ENCODE measurements at regions not wholly inside any gene's neighbourhood (a gene's known extent, or its start where the extent isn't known, plus 50 kb on each side); places are given as distances from the start of the nearest gene placed in this dataset.
"Not testable (repeated sequence)": the region's sequence is repeated elsewhere in the genome, so short reads cannot be mapped to it uniquely, and the experiment has no call there.

DNA sequence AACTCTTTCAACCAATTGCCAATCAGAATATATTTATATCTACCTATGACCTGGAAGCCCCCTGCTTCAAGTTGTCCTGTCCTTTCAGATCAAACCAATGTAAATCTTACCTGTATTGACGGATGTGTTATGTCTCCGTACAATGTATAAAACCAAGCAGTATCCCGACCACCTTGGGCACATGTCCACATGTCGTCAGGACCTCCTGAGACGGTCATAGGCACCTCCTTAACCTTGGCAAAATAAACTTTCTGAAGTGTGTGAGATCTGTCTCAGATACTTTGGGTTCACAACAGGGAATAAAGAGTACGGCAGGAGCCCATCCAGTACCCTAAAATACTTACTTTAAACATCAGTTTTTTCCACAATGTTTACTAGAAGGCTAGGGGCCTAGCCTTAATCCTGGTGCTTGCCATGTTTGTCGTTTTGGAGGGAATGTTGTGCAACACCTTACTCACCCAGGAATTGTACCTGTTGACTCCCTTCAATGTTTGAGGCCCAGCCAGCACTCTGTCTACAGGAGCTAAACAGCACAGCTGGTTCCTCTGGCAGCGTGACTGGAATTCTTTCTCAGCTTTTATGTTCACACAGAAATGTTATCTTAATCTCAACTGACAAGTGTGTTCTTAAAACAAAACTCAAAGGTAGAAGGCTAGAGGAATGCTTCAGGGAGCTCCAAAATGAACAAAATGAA lies 90.8 kb upstream of the USP25 start:
- Histone ChIP-seq H3K4me1 (peaks cover 8% of the 10 kb centered on the region), H3K36me3 (no peaks in the 10 kb centered on the region), H3K27me3 (no peaks in the 10 kb centered on the region), H3K9me3 (no peaks in the 10 kb centered on the region), H3K27ac (no peak overlapping the region), H3K4me3 (no peak overlapping the region)
- TF ChIP-seq CTCF (IDR thresholded peaks at IDR 0.05) = no peak
- TF ChIP-seq POLR2A (IDR thresholded peaks at IDR 0.05) = no peak
- peak in 1 of 2 donors; percentile 62 for TF ChIP-seq POLR2AphosphoS5 (IDR thresholded peaks at IDR 0.05; ENCODE audit: insufficient read depth in 1 of 2, low read depth in 1 of 2)
- intact Hi-C loops (cut with DNase I) = no loop called here
- no peak for DNase-seq (ENCODE audit: extremely low spot score in 2 of 2)

DNA sequence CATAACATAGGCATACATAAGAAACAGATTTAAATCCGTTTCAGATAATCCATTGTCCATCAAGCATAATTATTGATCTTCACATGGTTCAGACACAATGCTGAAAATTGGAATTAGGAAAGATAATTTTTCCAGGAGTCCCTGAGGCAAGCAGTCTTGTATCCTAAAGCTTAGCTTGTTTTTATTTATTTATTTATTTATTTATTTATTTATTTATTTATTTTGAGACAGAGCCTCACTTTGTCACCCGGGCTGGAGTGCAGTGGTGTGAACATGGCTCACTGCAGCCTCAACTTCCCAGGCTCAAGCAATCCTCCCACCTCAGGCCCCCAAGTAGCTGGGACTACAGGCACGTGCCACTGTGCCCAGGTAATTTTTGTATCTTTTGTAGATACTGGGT lies 89.7 kb upstream of the USP25 start:
- intact Hi-C loops (cut with DNase I); H3K9me3 ChIP-seq; H3K4me1 ChIP-seq; H3K36me3 ChIP-seq; H3K27ac ChIP-seq; H3K27me3 ChIP-seq; DNase-seq (ENCODE audit: extremely low spot score in 2 of 2); H3K4me3 ChIP-seq: not testable (repeated sequence)

DNA sequence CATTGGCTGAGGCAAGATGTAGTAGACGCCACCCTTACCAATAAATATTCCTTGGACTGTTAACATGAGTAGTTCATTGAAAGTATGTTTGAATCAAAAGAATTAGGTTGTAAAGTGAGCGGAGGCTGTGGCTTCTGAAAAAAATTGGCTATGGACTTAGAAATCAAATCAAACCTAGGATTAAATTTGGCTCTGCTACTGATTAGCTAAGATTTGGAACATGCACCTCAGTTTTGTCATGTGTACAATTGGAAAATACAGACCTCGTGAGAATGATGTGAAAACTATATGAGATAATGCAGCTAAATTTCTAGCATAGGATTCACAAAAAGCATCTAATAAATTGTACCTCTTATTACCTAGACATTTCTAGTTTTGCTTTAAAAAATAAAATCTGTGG lies 85.3 kb upstream of the USP25 start:
- Histone ChIP-seq H3K36me3 (no peaks in the 10 kb centered on the region), H3K4me1 (peaks cover 5% of the 10 kb centered on the region), H3K4me3 (no peak overlapping the region), H3K27me3 (no peaks in the 10 kb centered on the region), H3K9me3 (no peaks in the 10 kb centered on the region), H3K27ac (no peak overlapping the region)
- DNase-seq (ENCODE audit: extremely low spot score in 2 of 2) = no peak
- TF ChIP-seq POLR2A (IDR thresholded peaks at IDR 0.05) (no peak), CTCF (IDR thresholded peaks at IDR 0.05) (no peak), POLR2AphosphoS5 (IDR thresholded peaks at IDR 0.05; ENCODE audit: insufficient read depth in 1 of 2, low read depth in 1 of 2) (no peak)
- intact Hi-C loops (cut with DNase I) = no loop called here

DNA sequence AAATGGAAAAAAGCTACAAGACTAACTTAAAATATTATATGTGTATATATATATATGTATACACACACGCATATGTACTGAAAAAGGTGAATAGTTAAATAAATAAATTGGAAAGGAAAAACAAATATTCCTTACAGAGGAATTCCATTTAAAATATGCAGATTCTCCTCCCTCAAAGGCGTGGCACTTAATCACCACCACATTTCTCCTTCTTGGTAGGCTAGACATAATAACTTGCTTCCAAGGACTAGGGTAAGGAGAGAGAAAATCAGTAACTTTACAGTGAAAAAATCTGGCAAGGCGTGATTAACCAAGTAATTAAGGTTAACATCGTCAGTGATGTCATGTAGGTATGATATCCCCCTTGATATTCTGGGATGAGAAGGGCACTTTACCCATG lies 84.0 kb upstream of the USP25 start:
- H3K27me3 ChIP-seq = no peaks in the 10 kb centered on the region
- no peak for DNase-seq (ENCODE audit: extremely low spot score in 2 of 2)
- H3K9me3 ChIP-seq = no peaks in the 10 kb centered on the region
- H3K4me3 ChIP-seq = no peak overlapping the region
- H3K4me1 ChIP-seq = no peaks in the 10 kb centered on the region
- H3K36me3 ChIP-seq = no peaks in the 10 kb centered on the region
- intact Hi-C loops (cut with DNase I) = no loop called here
- TF ChIP-seq POLR2A (IDR thresholded peaks at IDR 0.05) (no peak), CTCF (IDR thresholded peaks at IDR 0.05) (no peak), POLR2AphosphoS5 (IDR thresholded peaks at IDR 0.05; ENCODE audit: insufficient read depth in 1 of 2, low read depth in 1 of 2) (no peak)
- no peak overlapping the region for H3K27ac ChIP-seq

DNA sequence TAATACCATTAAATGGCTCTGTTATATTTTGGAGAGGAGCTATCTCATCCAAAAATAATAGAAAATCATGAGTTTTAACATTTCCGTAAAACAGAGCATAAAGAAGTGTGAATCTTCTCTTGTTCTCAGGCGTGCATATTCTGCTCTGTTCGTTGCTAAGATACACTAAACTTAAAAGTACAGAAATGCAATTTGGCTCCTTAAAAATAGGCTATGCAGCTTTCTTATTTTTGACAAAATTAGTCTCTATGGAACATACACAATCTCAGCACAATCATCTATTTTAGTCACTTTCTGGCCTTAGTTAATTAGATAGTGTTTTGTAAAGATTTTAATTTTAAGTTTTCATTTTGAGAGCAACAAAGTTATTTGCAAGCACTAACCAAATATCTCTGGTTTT lies 79.0 kb upstream of the USP25 start:
- no peak for DNase-seq (ENCODE audit: extremely low spot score in 2 of 2)
- no peaks in the 10 kb centered on the region for H3K9me3 ChIP-seq
- no peaks in the 10 kb centered on the region for H3K27me3 ChIP-seq
- intact Hi-C loops (cut with DNase I) = no loop called here
- H3K27ac ChIP-seq = no peak overlapping the region
- TF ChIP-seq CTCF (IDR thresholded peaks at IDR 0.05) (no peak), POLR2AphosphoS5 (IDR thresholded peaks at IDR 0.05; ENCODE audit: insufficient read depth in 1 of 2, low read depth in 1 of 2) (no peak)
- no peaks in the 10 kb centered on the region for H3K4me1 ChIP-seq
- H3K36me3 ChIP-seq = no peaks in the 10 kb centered on the region
- H3K4me3 ChIP-seq = no peak overlapping the region

Data from vagina (tissue), 2 donors.